ENCODE measurements at regions not wholly inside any gene's neighbourhood (a gene's known extent, or its start where the extent isn't known, plus 50 kb on each side); places are given as distances from the start of the nearest gene placed in this dataset.

GRCh38 chr7:108818742-108819141 is 249.1 kb downstream of the DNAJB9 start:
- Histone ChIP-seq H3K27ac (ENCODE audit: low read length) (no peak overlapping the region), H3K27me3 (ENCODE audit: control insufficient read depth, insufficient read depth) (no peaks in the 10 kb centered on the region), H3K4me3 (ENCODE audit: low read length) (no peak overlapping the region), H3K9me3 (ENCODE audit: control insufficient read depth, low read length) (no peaks in the 10 kb centered on the region), H3K4me1 (ENCODE audit: control insufficient read depth, insufficient read depth, low read length) (no peaks in the 10 kb centered on the region)
- DNase-seq (no peak), ATAC-seq (no peak)
- WGBS: 54% methylated on average over 2 of the region's 2 CpGs
- intact Hi-C loops (cut with DNase I): no loop called here

DNA sequence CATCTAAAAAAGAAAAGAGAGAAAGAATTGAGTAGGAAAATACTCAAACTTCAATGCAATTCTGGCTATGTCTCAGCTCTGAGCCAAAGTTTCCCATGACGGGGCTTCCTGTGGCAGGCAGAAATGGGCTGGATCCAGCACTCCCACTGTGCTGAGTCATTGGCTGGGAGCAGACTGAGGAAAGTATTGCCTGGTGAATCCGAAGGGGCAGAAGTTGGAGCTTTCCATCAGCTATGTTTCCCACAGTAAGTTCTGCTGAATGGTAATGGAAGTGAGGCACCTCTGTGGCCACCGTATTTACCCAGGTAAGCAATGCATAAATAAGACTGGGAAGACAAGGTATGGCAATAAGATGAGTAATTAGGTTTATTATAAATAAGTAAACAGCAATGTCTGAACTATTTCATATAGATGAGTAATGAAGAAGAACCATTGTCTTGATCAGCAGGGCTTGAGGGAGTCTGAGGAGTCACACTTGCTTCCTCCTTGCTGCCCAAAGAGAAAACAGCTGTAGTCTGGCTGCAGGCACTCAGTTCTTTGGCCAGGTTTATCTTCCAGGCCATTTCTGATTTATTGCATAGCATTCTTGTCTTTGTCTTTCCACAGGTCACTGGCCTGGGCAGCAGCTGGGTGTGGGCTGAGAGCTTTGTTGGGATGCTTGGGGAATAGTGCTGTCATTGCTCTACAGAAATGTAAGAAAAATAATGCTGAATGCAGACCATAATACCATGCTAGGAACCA is 255.3 kb downstream of the DNAJB9 start:
- intact Hi-C loops (cut with DNase I): no loop called here
- H3K9me3 ChIP-seq (ENCODE audit: control insufficient read depth, low read length): no peaks in the 10 kb centered on the region
- DNase-seq (peak; percentile 60 to 62 (median 61)), ATAC-seq (peak; percentile 55 to 96)
- H3K27ac ChIP-seq (ENCODE audit: low read length): no peak overlapping the region
- H3K4me1 ChIP-seq (ENCODE audit: control insufficient read depth, insufficient read depth, low read length): no peaks in the 10 kb centered on the region
- no peaks in the 10 kb centered on the region for H3K27me3 ChIP-seq (ENCODE audit: control insufficient read depth, insufficient read depth)
- no peak overlapping the region for H3K4me3 ChIP-seq (ENCODE audit: low read length)
- 55% methylated on average over 3 of the region's 3 CpGs for WGBS

DNA sequence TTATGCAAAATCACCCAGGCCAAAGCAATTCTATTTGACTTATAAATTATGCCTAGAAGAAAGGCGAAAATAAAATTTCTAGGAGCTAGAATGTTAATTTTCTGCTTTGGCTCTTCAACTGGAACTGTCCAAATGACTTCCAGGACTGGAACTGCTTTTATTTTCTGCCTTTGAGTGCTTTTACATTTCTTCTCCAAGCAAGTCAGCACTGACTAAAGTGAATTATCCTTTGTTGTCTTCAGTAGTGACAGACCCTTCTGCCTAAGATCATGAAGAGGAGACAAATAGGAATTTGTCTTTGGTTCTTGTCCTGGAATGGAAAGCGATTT is 255.9 kb downstream of the DNAJB9 start:
- no peak overlapping the region for H3K4me3 ChIP-seq (ENCODE audit: low read length)
- H3K9me3 ChIP-seq (ENCODE audit: control insufficient read depth, low read length): no peaks in the 10 kb centered on the region
- DNase-seq (no peak), ATAC-seq (no peak)
- H3K4me1 ChIP-seq (ENCODE audit: control insufficient read depth, insufficient read depth, low read length): no peaks in the 10 kb centered on the region
- 80% methylated on average over 2 of the region's 2 CpGs for WGBS
- H3K27me3 ChIP-seq (ENCODE audit: control insufficient read depth, insufficient read depth): no peaks in the 10 kb centered on the region
- intact Hi-C loops (cut with DNase I): no loop called here
- no peak overlapping the region for H3K27ac ChIP-seq (ENCODE audit: low read length)

GRCh38 chr7:108836256-108836655 is 266.6 kb downstream of the DNAJB9 start:
- Histone ChIP-seq H3K9me3 (ENCODE audit: control insufficient read depth, low read length) (no peaks in the 10 kb centered on the region), H3K4me3 (ENCODE audit: low read length) (no peak overlapping the region), H3K27ac (ENCODE audit: low read length) (no peak overlapping the region), H3K4me1 (ENCODE audit: control insufficient read depth, insufficient read depth, low read length) (no peaks in the 10 kb centered on the region), H3K27me3 (ENCODE audit: control insufficient read depth, insufficient read depth) (no peaks in the 10 kb centered on the region)
- DNase-seq: no peak
- ATAC-seq: no peak
- intact Hi-C loops (cut with DNase I): no loop called here

DNA sequence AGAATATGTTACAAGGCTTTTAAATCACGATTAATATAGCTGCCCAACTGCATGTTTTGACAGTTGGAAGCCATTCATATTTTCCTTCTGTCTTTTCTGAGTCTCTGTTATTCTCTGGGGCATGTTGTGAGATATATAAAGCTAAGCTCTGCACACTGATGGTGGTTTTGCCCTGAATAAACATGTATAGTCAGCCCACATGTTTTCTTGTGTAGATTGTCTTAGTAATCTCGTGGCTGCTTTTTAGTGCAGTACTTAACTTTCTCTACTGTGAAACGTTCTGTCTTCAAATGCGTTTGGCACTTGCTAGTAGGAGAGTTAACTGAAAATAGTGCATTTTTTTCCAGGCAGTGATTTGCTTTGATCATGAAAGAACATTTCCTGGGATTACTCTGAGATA is 268.5 kb downstream of the DNAJB9 start:
- Histone ChIP-seq H3K27ac (ENCODE audit: low read length) (no peak overlapping the region), H3K27me3 (ENCODE audit: control insufficient read depth, insufficient read depth) (no peaks in the 10 kb centered on the region), H3K4me1 (ENCODE audit: control insufficient read depth, insufficient read depth, low read length) (no peaks in the 10 kb centered on the region), H3K9me3 (ENCODE audit: control insufficient read depth, low read length) (no peaks in the 10 kb centered on the region), H3K4me3 (ENCODE audit: low read length) (no peak overlapping the region)
- 26% methylated on average over 4 of the region's 4 CpGs for WGBS
- ATAC-seq: no peak
- intact Hi-C loops (cut with DNase I): no loop called here
- DNase-seq: no peak

GRCh38 chr7:108839076-108839475 is 269.4 kb downstream of the DNAJB9 start:
- H3K9me3 ChIP-seq (ENCODE audit: control insufficient read depth, low read length): no peaks in the 10 kb centered on the region
- no peak overlapping the region for H3K4me3 ChIP-seq (ENCODE audit: low read length)
- intact Hi-C loops (cut with DNase I): no loop called here
- WGBS: 28% methylated on average over 3 of the region's 3 CpGs
- no peak overlapping the region for H3K27ac ChIP-seq (ENCODE audit: low read length)
- no peaks in the 10 kb centered on the region for H3K27me3 ChIP-seq (ENCODE audit: control insufficient read depth, insufficient read depth)
- H3K4me1 ChIP-seq (ENCODE audit: control insufficient read depth, insufficient read depth, low read length): no peaks in the 10 kb centered on the region
- no peak for DNase-seq
- ATAC-seq: no peak

DNA sequence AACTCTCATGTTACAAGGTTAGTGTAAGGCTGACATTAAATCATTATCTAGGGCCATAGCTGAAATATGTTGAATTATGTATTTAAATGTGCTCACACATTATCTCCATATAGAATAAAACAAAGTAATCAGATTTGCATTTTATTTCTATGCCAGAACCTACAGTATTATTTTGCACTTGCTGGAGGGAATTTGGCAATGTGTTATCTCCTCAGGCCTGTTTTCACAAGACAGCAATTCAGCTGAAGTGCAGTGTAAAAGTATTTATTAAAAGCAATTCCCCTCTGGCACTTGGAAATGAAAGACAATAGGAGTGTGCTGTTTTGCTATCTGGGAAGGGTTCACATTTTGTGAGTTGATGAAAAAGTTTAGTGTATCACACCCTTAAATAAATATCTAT is 276.3 kb downstream of the DNAJB9 start:
- intact Hi-C loops (cut with DNase I): no loop called here
- Histone ChIP-seq H3K27me3 (ENCODE audit: control insufficient read depth, insufficient read depth) (no peaks in the 10 kb centered on the region), H3K9me3 (ENCODE audit: control insufficient read depth, low read length) (no peaks in the 10 kb centered on the region), H3K4me3 (ENCODE audit: low read length) (no peak overlapping the region), H3K4me1 (ENCODE audit: control insufficient read depth, insufficient read depth, low read length) (no peaks in the 10 kb centered on the region), H3K27ac (ENCODE audit: low read length) (no peak overlapping the region)
- no peak for DNase-seq
- no peak for ATAC-seq

GRCh38 chr7:108846471-108846870 is 276.8 kb downstream of the DNAJB9 start:
- no peak overlapping the region for H3K4me3 ChIP-seq (ENCODE audit: low read length)
- 65% methylated on average over 7 of the region's 7 CpGs for WGBS
- no peak overlapping the region for H3K27ac ChIP-seq (ENCODE audit: low read length)
- H3K4me1 ChIP-seq (ENCODE audit: control insufficient read depth, insufficient read depth, low read length): no peaks in the 10 kb centered on the region
- ATAC-seq (no peak), DNase-seq (no peak)
- intact Hi-C loops (cut with DNase I): no loop called here
- H3K9me3 ChIP-seq (ENCODE audit: control insufficient read depth, low read length): no peaks in the 10 kb centered on the region
- no peaks in the 10 kb centered on the region for H3K27me3 ChIP-seq (ENCODE audit: control insufficient read depth, insufficient read depth)

- Histone ChIP-seq H3K9me3 (ENCODE audit: control insufficient read depth, low read length) (no peaks in the 10 kb centered on the region), H3K27ac (ENCODE audit: low read length) (no peak overlapping the region), H3K27me3 (ENCODE audit: control insufficient read depth, insufficient read depth) (no peaks in the 10 kb centered on the region), H3K4me1 (ENCODE audit: control insufficient read depth, insufficient read depth, low read length) (no peaks in the 10 kb centered on the region), H3K4me3 (ENCODE audit: low read length) (no peak overlapping the region)
- no peak for ATAC-seq
- intact Hi-C loops (cut with DNase I): no loop called here
- WGBS: 94% methylated on average over 5 of the region's 5 CpGs
- DNase-seq: no peak
Measured at GRCh38 chr7:108848486-108848885, 278.8 kb downstream of the DNAJB9 start.

GRCh38 chr7:108860615-108861014 is 290.9 kb downstream of the DNAJB9 start:
- Histone ChIP-seq H3K9me3 (ENCODE audit: control insufficient read depth, low read length) (peaks cover 6% of the 10 kb centered on the region), H3K27me3 (ENCODE audit: control insufficient read depth, insufficient read depth) (no peaks in the 10 kb centered on the region), H3K4me1 (ENCODE audit: control insufficient read depth, insufficient read depth, low read length) (no peaks in the 10 kb centered on the region), H3K4me3 (ENCODE audit: low read length) (no peak overlapping the region), H3K27ac (ENCODE audit: low read length) (no peak overlapping the region)
- ATAC-seq (no peak), DNase-seq (no peak)
- intact Hi-C loops (cut with DNase I): no loop called here

GRCh38 chr7:108861071-108861470 is 291.4 kb downstream of the DNAJB9 start:
- ATAC-seq: no peak
- Histone ChIP-seq H3K27me3 (ENCODE audit: control insufficient read depth, insufficient read depth) (no peaks in the 10 kb centered on the region), H3K27ac (ENCODE audit: low read length) (no peak overlapping the region), H3K9me3 (ENCODE audit: control insufficient read depth, low read length) (peaks cover 6% of the 10 kb centered on the region), H3K4me1 (ENCODE audit: control insufficient read depth, insufficient read depth, low read length) (no peaks in the 10 kb centered on the region), H3K4me3 (ENCODE audit: low read length) (no peak overlapping the region)
- WGBS: 74% methylated on average over 1 of the region's 2 CpGs
- no peak for DNase-seq
- intact Hi-C loops (cut with DNase I): no loop called here

DNA sequence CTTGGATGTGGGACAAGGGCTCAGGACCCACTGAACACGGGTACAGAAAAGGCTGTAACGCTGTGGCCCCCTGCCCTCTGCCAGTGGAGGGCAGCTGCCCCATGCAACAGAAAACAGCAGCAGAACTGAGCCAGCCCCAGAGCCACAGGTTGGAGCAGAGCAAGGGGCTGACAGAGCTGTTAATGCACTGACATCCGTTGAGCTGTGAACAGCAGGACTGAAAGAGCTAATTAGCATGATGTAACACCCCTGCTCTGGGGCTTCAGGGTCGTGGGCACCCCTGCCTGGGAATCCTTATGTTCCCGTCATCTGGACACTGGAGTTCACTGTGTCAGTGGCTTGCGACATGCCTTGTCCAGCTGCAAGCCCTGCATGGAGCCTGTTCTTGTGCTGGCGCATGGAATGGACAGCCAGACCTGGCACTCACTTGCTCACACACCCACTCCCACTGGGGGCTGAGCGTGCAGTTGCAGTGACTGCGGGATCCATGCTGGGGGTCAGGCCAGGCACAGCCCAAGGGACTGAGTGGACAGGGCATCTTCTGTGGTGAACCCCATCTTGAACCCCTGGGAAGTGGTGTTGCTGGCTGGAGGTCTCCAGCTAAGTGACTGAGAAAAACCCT is 293.7 kb downstream of the DNAJB9 start:
- intact Hi-C loops (cut with DNase I): no loop called here
- Histone ChIP-seq H3K4me3 (ENCODE audit: low read length) (no peak overlapping the region), H3K27ac (ENCODE audit: low read length) (no peak overlapping the region), H3K9me3 (ENCODE audit: control insufficient read depth, low read length) (peaks cover 6% of the 10 kb centered on the region), H3K27me3 (ENCODE audit: control insufficient read depth, insufficient read depth) (no peaks in the 10 kb centered on the region), H3K4me1 (ENCODE audit: control insufficient read depth, insufficient read depth, low read length) (no peaks in the 10 kb centered on the region)
- DNase-seq (no peak), ATAC-seq (no peak)
- WGBS: 88% methylated on average over 9 of the region's 9 CpGs
